ENCODE measurements at regions not wholly inside any gene's neighbourhood (a gene's known extent, or its start where the extent isn't known, plus 50 kb on each side); places are given as distances from the start of the nearest gene placed in this dataset.

- Mint-ChIP-seq H3K9me3 (ENCODE audit: unreplicated experiment) (no peaks in the 10 kb centered on the region), H3K27ac (ENCODE audit: unreplicated experiment) (no peak overlapping the region), H3K27me3 (ENCODE audit: unreplicated experiment) (peaks cover 1% of the 10 kb centered on the region), H3K4me3 (ENCODE audit: unreplicated experiment) (no peak overlapping the region), H3K36me3 (ENCODE audit: unreplicated experiment) (peaks cover 9% of the 10 kb centered on the region), H3K4me1 (ENCODE audit: low read depth, unreplicated experiment) (no peaks in the 10 kb centered on the region)
- no peak for DNase-seq
- TF ChIP-seq CTCF (IDR thresholded peaks at IDR 0.05; ENCODE audit: partially characterized antibody, unreplicated experiment), result no peak
Measured at GRCh38 chr6:125392682-125393081, 90.9 kb upstream of the HDDC2 start.

- H3K36me3 Mint-ChIP-seq (ENCODE audit: unreplicated experiment), result peaks cover 9% of the 10 kb centered on the region
- no peak for TF ChIP-seq CTCF (IDR thresholded peaks at IDR 0.05; ENCODE audit: partially characterized antibody, unreplicated experiment)
- no peak overlapping the region for H3K27ac Mint-ChIP-seq (ENCODE audit: unreplicated experiment)
- no peaks in the 10 kb centered on the region for H3K9me3 Mint-ChIP-seq (ENCODE audit: unreplicated experiment)
- H3K27me3 Mint-ChIP-seq (ENCODE audit: unreplicated experiment), result peaks cover 1% of the 10 kb centered on the region
- no peak for DNase-seq
- H3K4me1 Mint-ChIP-seq (ENCODE audit: low read depth, unreplicated experiment), result no peaks in the 10 kb centered on the region
- H3K4me3 Mint-ChIP-seq (ENCODE audit: unreplicated experiment), result no peak overlapping the region
Measured at GRCh38 chr6:125393449-125393858, 91.7 kb upstream of the HDDC2 start.

GRCh38 chr6:125406741-125407140, 105.0 kb upstream of the HDDC2 start:
- H3K4me3 Mint-ChIP-seq (ENCODE audit: unreplicated experiment), result no peak overlapping the region
- peaks cover 3% of the 10 kb centered on the region for H3K4me1 Mint-ChIP-seq (ENCODE audit: low read depth, unreplicated experiment)
- H3K36me3 Mint-ChIP-seq (ENCODE audit: unreplicated experiment), result peaks cover 17% of the 10 kb centered on the region
- no peak for DNase-seq
- no peaks in the 10 kb centered on the region for H3K27me3 Mint-ChIP-seq (ENCODE audit: unreplicated experiment)
- TF ChIP-seq CTCF (IDR thresholded peaks at IDR 0.05; ENCODE audit: partially characterized antibody, unreplicated experiment), result no peak
- H3K9me3 Mint-ChIP-seq (ENCODE audit: unreplicated experiment), result peaks cover 5% of the 10 kb centered on the region
- H3K27ac Mint-ChIP-seq (ENCODE audit: unreplicated experiment), result no peak overlapping the region

- peaks cover 2% of the 10 kb centered on the region for H3K36me3 Mint-ChIP-seq (ENCODE audit: unreplicated experiment)
- no peak for TF ChIP-seq CTCF (IDR thresholded peaks at IDR 0.05; ENCODE audit: partially characterized antibody, unreplicated experiment)
- H3K9me3 Mint-ChIP-seq (ENCODE audit: unreplicated experiment), result no peaks in the 10 kb centered on the region
- H3K4me3 Mint-ChIP-seq (ENCODE audit: unreplicated experiment), result no peak overlapping the region
- no peaks in the 10 kb centered on the region for H3K27me3 Mint-ChIP-seq (ENCODE audit: unreplicated experiment)
- DNase-seq, result no peak
- H3K4me1 Mint-ChIP-seq (ENCODE audit: low read depth, unreplicated experiment), result no peaks in the 10 kb centered on the region
- no peak overlapping the region for H3K27ac Mint-ChIP-seq (ENCODE audit: unreplicated experiment)
Measured at GRCh38 chr6:125414507-125414906, 112.7 kb upstream of the HDDC2 start.

GRCh38 chr6:125415913-125416312, 114.1 kb upstream of the HDDC2 start:
- Mint-ChIP-seq H3K4me1 (ENCODE audit: low read depth, unreplicated experiment) (no peaks in the 10 kb centered on the region), H3K9me3 (ENCODE audit: unreplicated experiment) (no peaks in the 10 kb centered on the region), H3K27me3 (ENCODE audit: unreplicated experiment) (no peaks in the 10 kb centered on the region), H3K27ac (ENCODE audit: unreplicated experiment) (no peak overlapping the region), H3K36me3 (ENCODE audit: unreplicated experiment) (no peaks in the 10 kb centered on the region), H3K4me3 (ENCODE audit: unreplicated experiment) (no peak overlapping the region)
- no peak for DNase-seq
- no peak for TF ChIP-seq CTCF (IDR thresholded peaks at IDR 0.05; ENCODE audit: partially characterized antibody, unreplicated experiment)
